GM18508 (cell line): ENCODE measurements at regions not wholly inside any gene's neighbourhood (a gene's known extent, or its start where the extent isn't known, plus 50 kb on each side); places are given as distances from the start of the nearest gene placed in this dataset.

Source experiments
- ATAC-seq: cut with Tn5 transposase; IDR thresholded peaks from one replicate; pipeline ENCODE4 v1.9.1; 2021; ENCODE audit warnings: moderate number of reproducible peaks; ENCODE audit not compliant: insufficient read depth, unreplicated experiment

- ATAC-seq, result no peak
Measured at GRCh38 chr11:116117331-116118137, 613.3 kb upstream of the CADM1 start.

- ATAC-seq, result no peak
Measured at GRCh38 chr11:116115801-116116200, 611.6 kb upstream of the CADM1 start.

GRCh38 chr11:116114198-116114651, 610.0 kb upstream of the CADM1 start:
- ATAC-seq, result no peak

GRCh38 chr11:116112087-116112935, 608.1 kb upstream of the CADM1 start:
- ATAC-seq, result no peak

- no peak for ATAC-seq
Measured at GRCh38 chr11:116111546-116111945, 607.3 kb upstream of the CADM1 start.

- no peak for ATAC-seq
Measured at GRCh38 chr11:116110802-116111201, 606.6 kb upstream of the CADM1 start.

- ATAC-seq, result no peak
Measured at GRCh38 chr11:116110356-116110755, 606.1 kb upstream of the CADM1 start.

GRCh38 chr11:116109228-116109627, 605.0 kb upstream of the CADM1 start:
- ATAC-seq, result no peak

GRCh38 chr11:116108161-116108560, 603.9 kb upstream of the CADM1 start:
- ATAC-seq, result no peak

GRCh38 chr11:116107229-116107628, 603.0 kb upstream of the CADM1 start:
- ATAC-seq, result no peak

- ATAC-seq, result no peak
Measured at GRCh38 chr11:116104498-116105174, 600.4 kb upstream of the CADM1 start.

GRCh38 chr11:116101902-116102301, 597.7 kb upstream of the CADM1 start:
- ATAC-seq, result no peak

- no peak for ATAC-seq
Measured at GRCh38 chr11:116100016-116100415, 595.8 kb upstream of the CADM1 start.

GRCh38 chr11:116099541-116099940, 595.3 kb upstream of the CADM1 start:
- ATAC-seq, result no peak

- ATAC-seq, result no peak
Measured at GRCh38 chr11:116096272-116096995, 592.2 kb upstream of the CADM1 start.

GRCh38 chr11:116093481-116094270, 589.5 kb upstream of the CADM1 start:
- no peak for ATAC-seq

GRCh38 chr11:116093065-116093464, 588.9 kb upstream of the CADM1 start:
- no peak for ATAC-seq

- ATAC-seq, result no peak
Measured at GRCh38 chr11:116086426-116086825, 582.2 kb upstream of the CADM1 start.

GRCh38 chr11:116085031-116085635, 580.9 kb upstream of the CADM1 start:
- ATAC-seq, result no peak
